Left lung (tissue), 4 donors: ENCODE measurements at regions not wholly inside any gene's neighbourhood (a gene's known extent, or its start where the extent isn't known, plus 50 kb on each side); places are given as distances from the start of the nearest gene placed in this dataset.
"Not testable (repeated sequence)": the region's sequence is repeated elsewhere in the genome, so short reads cannot be mapped to it uniquely, and the experiment has no call there.

Experiments used
- ATAC-seq: fragments of 200-7000 bp; cut with Tn5 transposase; one replicate; pipeline ENCODE4 v1.9.1; 2020; ENCODE audit warnings: moderate library complexity
- DNase-seq, 4 donors: peaks; one replicate each; pipeline ENCODE4 v3.0.0-alpha.2; 2013 to 2020
- H3K27ac ChIP-seq, 2 donors: fragments of 200-600 bp; sonication (generic) in 1 of 2; one replicate each; pipeline versions ENCODE4 v1.5.0 to v1.8.0; 2020 to 2021
- H3K27me3 ChIP-seq, 2 donors: fragments of 200-600 bp; sonication (generic) in 1 of 2; one replicate each; pipeline versions ENCODE4 v1.5.0 to v1.8.0; 2020 to 2021
- H3K36me3 ChIP-seq, 2 donors: fragments of 200-600 bp; sonication (generic) in 1 of 2; one replicate each; pipeline versions ENCODE4 v1.5.0 to v1.8.0; 2020 to 2021
- H3K4me1 ChIP-seq, 2 donors: fragments of 200-600 bp; one replicate each; pipeline ENCODE4 v1.8.0; 2021
- H3K4me3 ChIP-seq, 2 donors: fragments of 200-600 bp; sonication (generic) in 1 of 2; one replicate each; pipeline versions ENCODE4 v1.5.0 to v1.8.0; 2020 to 2021; ENCODE audit warnings: mild to moderate bottlenecking in 1 of 2
- H3K9me3 ChIP-seq, 2 donors: fragments of 200-600 bp; sonication (generic) in 1 of 2; one replicate each; pipeline versions ENCODE4 v1.5.0 to v1.8.0; 2020 to 2021
- intact Hi-C, 2 donors: fragments of 100-400 bp; cut with DNase I; formaldehyde crosslinking; loops; one replicate each; pipeline versions ENCODE4 v1.11.2 to v1.14.2; 2022
- TF ChIP-seq, protein P1 (sequence below), 2 donors: fragments of 200-600 bp; sonication (generic) in 1 of 2; IDR thresholded peaks; one replicate each; pipeline versions ENCODE4 v1.5.0 to v1.8.0; 2021; ENCODE audit warnings: antibody characterized with exemption in 2 of 2
- donor health status: DM: no; HTN: yes; CAD: no.
- donor health status: DM: no; HTN: no; CAD: no.

DNA sequence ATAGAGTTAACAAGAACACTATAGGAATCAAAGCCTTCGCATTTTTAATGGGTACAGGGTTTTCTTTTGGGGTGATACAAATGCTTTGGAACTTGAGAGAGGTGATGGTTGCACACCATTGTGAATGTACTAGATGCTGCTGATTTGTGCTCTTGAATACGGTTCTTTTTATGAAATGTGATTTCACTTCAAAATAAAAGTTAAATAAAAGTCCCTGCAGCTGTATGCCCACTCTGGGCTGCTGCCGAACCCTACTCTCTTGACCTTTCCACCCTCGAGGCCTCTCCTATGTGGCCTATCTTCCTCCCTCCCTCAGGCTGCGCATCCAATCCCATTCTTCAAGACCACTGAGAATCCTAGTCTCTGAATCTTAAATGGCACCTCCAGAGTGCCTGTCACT is 168.5 kb upstream of the AJAP1 start:
- no peak for ATAC-seq

DNA sequence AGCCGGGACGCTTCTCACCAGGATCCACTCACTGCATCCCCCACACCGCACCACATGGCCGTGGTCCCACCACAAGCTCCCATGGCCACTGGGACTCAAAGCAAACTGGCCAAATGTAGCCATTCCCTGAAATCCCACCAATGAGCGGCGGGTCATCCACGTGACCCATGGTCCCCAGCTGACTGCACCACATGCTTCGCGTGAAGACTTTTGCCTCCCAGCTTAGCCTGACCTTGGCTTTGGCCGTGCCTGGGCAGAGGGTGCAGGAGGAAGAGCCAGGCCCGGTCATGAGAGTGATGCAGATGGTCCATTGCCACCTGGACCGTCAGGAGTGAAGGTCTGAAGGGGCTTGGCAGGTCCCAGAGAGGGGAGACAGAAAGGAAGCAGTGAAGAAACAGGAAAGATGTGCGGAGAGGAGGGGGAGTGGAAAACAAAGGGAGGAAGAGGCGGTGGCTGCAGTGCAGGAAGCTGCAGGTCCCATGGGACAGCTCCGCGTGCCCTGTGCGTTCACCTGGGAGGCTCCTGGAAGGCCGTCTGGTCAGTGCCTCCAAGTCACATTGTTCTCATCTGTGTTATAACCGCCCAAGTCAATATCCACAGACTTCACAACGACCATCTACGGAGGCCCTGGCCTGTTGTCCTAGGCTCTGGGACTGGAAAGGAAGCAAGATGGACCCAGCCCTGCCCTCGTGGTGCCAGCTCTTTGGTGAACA is 167.8 kb upstream of the AJAP1 start:
- DNase-seq (no peak), ATAC-seq (no peak)
- no peak overlapping the region for H3K27ac ChIP-seq
- intact Hi-C loops = no loop called here
- H3K36me3 ChIP-seq = no peaks in the 10 kb centered on the region
- peaks cover 0 to 36% of the 10 kb centered on the region in 2 donors for H3K27me3 ChIP-seq
- H3K4me3 ChIP-seq = no peak overlapping the region
- H3K4me1 ChIP-seq = no peaks in the 10 kb centered on the region
- H3K9me3 ChIP-seq = no peaks in the 10 kb centered on the region
- TF ChIP-seq, protein P1, sequence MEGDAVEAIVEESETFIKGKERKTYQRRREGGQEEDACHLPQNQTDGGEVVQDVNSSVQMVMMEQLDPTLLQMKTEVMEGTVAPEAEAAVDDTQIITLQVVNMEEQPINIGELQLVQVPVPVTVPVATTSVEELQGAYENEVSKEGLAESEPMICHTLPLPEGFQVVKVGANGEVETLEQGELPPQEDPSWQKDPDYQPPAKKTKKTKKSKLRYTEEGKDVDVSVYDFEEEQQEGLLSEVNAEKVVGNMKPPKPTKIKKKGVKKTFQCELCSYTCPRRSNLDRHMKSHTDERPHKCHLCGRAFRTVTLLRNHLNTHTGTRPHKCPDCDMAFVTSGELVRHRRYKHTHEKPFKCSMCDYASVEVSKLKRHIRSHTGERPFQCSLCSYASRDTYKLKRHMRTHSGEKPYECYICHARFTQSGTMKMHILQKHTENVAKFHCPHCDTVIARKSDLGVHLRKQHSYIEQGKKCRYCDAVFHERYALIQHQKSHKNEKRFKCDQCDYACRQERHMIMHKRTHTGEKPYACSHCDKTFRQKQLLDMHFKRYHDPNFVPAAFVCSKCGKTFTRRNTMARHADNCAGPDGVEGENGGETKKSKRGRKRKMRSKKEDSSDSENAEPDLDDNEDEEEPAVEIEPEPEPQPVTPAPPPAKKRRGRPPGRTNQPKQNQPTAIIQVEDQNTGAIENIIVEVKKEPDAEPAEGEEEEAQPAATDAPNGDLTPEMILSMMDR (IDR thresholded peaks at IDR 0.05) = no peak

More for the DNA sequence above, 168.5 kb upstream of the AJAP1 start:
- intact Hi-C loops = no loop called here
- no peaks in the 10 kb centered on the region for H3K9me3 ChIP-seq
- peaks cover 0 to 36% of the 10 kb centered on the region in 2 donors for H3K27me3 ChIP-seq
- no peak for DNase-seq
- TF ChIP-seq, protein P1 (IDR thresholded peaks at IDR 0.05) = no peak
- no peaks in the 10 kb centered on the region for H3K4me1 ChIP-seq
- H3K4me3 ChIP-seq = no peak overlapping the region
- H3K27ac ChIP-seq = no peak overlapping the region
- H3K36me3 ChIP-seq = no peaks in the 10 kb centered on the region

GRCh38 chr1:4488018-4488417 is 166.4 kb upstream of the AJAP1 start:
- Histone ChIP-seq H3K4me3 (no peak overlapping the region), H3K27me3 (peaks cover 0 to 36% of the 10 kb centered on the region in 2 donors), H3K27ac (no peak overlapping the region), H3K36me3 (no peaks in the 10 kb centered on the region), H3K4me1 (no peaks in the 10 kb centered on the region), H3K9me3 (no peaks in the 10 kb centered on the region)
- ATAC-seq (no peak), DNase-seq (no peak)
- intact Hi-C loops = no loop called here
- TF ChIP-seq, protein P1 (IDR thresholded peaks at IDR 0.05) = no peak

- intact Hi-C loops = no loop called here
- ATAC-seq (no peak), DNase-seq (no peak)
- Histone ChIP-seq H3K4me1 (no peaks in the 10 kb centered on the region), H3K9me3 (no peaks in the 10 kb centered on the region), H3K27me3 (peaks cover 0 to 47% of the 10 kb centered on the region in 2 donors), H3K4me3 (no peak overlapping the region), H3K36me3 (no peaks in the 10 kb centered on the region), H3K27ac (no peak overlapping the region)
- TF ChIP-seq, protein P1 (IDR thresholded peaks at IDR 0.05) = no peak
Measured at GRCh38 chr1:4489486-4489885, 164.9 kb upstream of the AJAP1 start.

- H3K36me3 ChIP-seq, H3K4me3 ChIP-seq, ATAC-seq, DNase-seq, intact Hi-C loops, H3K27ac ChIP-seq, H3K9me3 ChIP-seq, H3K4me1 ChIP-seq: not testable (repeated sequence)
- peaks cover 0 to 52% of the 10 kb centered on the region in 2 donors for H3K27me3 ChIP-seq
Measured at GRCh38 chr1:4489992-4490391, 164.4 kb upstream of the AJAP1 start.

GRCh38 chr1:4494027-4494426 is 160.4 kb upstream of the AJAP1 start:
- Histone ChIP-seq H3K4me3 (no peak overlapping the region), H3K27me3 (peaks cover 0 to 49% of the 10 kb centered on the region in 2 donors), H3K9me3 (no peaks in the 10 kb centered on the region), H3K27ac (no peak overlapping the region), H3K4me1 (no peaks in the 10 kb centered on the region), H3K36me3 (no peaks in the 10 kb centered on the region)
- no peak for ATAC-seq
- TF ChIP-seq, protein P1 (IDR thresholded peaks at IDR 0.05) = no peak
- intact Hi-C loops = no loop called here
- DNase-seq = no peak
